Right hindlimb (tissue), 1 donor: ENCODE measurements at regions not wholly inside any gene's neighbourhood (a gene's known extent, or its start where the extent isn't known, plus 50 kb on each side); places are given as distances from the start of the nearest gene placed in this dataset.

Source experiments
- DNase-seq: peaks from one replicate; pipeline ENCODE4 v3.0.0-alpha.2; 2018

- DNase-seq: no peak
Measured at GRCh38 chr14:65937079-65937959, 524.8 kb downstream of the FUT8 start.

- DNase-seq: no peak
Measured at GRCh38 chr14:65937960-65938316, 525.4 kb downstream of the FUT8 start.

GRCh38 chr14:65938738-65939137 is 526.2 kb downstream of the FUT8 start:
- DNase-seq: no peak

- DNase-seq: no peak
Measured at GRCh38 chr14:65939184-65939583, 526.7 kb downstream of the FUT8 start.

- DNase-seq: no peak
Measured at GRCh38 chr14:65940056-65940735, 527.7 kb downstream of the FUT8 start.

GRCh38 chr14:65941091-65941490 is 528.6 kb downstream of the FUT8 start:
- DNase-seq: no peak

- DNase-seq: no peak
Measured at GRCh38 chr14:65943150-65943549, 530.6 kb downstream of the FUT8 start.

- DNase-seq: no peak
Measured at GRCh38 chr14:65943916-65944410, 531.4 kb downstream of the FUT8 start.

GRCh38 chr14:65945327-65945726 is 532.8 kb downstream of the FUT8 start:
- no peak for DNase-seq

GRCh38 chr14:65946494-65946893 is 534.0 kb downstream of the FUT8 start:
- DNase-seq: no peak

- no peak for DNase-seq
Measured at GRCh38 chr14:65948302-65948701, 535.8 kb downstream of the FUT8 start.

GRCh38 chr14:65949711-65950516 is 536.3 kb upstream of the CCDC196 start:
- no peak for DNase-seq

- DNase-seq: no peak
Measured at GRCh38 chr14:65954942-65955341, 531.2 kb upstream of the CCDC196 start.

GRCh38 chr14:65957631-65958205 is 528.5 kb upstream of the CCDC196 start:
- no peak for DNase-seq

- DNase-seq: no peak
Measured at GRCh38 chr14:65958664-65959562, 527.3 kb upstream of the CCDC196 start.

GRCh38 chr14:65959563-65960024 is 526.6 kb upstream of the CCDC196 start:
- no peak for DNase-seq

GRCh38 chr14:65961004-65961403 is 525.2 kb upstream of the CCDC196 start:
- no peak for DNase-seq

- DNase-seq: no peak
Measured at GRCh38 chr14:65962952-65963351, 523.2 kb upstream of the CCDC196 start.

- DNase-seq: no peak
Measured at GRCh38 chr14:65964366-65964765, 521.8 kb upstream of the CCDC196 start.

GRCh38 chr14:65966188-65966587 is 520.0 kb upstream of the CCDC196 start:
- DNase-seq: no peak

- DNase-seq: no peak
Measured at GRCh38 chr14:65972346-65972870, 513.8 kb upstream of the CCDC196 start.
